ACHN (cell line): ENCODE measurements at regions not wholly inside any gene's neighbourhood (a gene's known extent, or its start where the extent isn't known, plus 50 kb on each side); places are given as distances from the start of the nearest gene placed in this dataset.
"Not testable (repeated sequence)": the region's sequence is repeated elsewhere in the genome, so short reads cannot be mapped to it uniquely, and the experiment has no call there.

Experiments used
- DNase-seq: peaks from one replicate; pipeline ENCODE4 v3.0.0-alpha.2; 2015
- in situ Hi-C: cut with HindIII; loops from 2 replicates; pipeline ENCODE4 v1.10.0; 2017; ENCODE audit warnings: low sequenced_read_pairs, low pct_ligation_motif_present, low pct_unique_long_range_greater_than_20kb

DNA sequence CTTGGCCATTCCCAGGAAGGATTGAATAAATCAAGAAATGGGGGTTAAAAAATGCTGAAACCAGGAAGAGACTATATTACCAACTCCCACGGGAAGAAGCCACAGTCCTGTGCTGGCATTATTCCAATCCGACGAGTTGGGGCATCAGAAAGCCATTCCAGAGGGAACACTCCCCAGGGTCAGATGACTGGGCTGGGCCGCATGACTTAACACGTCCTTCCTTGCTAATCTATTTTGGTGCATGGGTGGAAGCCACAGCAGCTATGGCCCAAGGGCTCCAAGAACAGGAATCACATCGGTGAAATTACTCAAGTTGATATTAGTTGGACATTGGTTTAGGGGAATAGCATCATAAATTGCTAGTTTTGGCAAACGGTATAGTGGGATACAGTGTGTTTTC lies 592.9 kb upstream of the NRP1 start:
- in situ Hi-C loops = no loop called here
- DNase-seq = no peak

DNA sequence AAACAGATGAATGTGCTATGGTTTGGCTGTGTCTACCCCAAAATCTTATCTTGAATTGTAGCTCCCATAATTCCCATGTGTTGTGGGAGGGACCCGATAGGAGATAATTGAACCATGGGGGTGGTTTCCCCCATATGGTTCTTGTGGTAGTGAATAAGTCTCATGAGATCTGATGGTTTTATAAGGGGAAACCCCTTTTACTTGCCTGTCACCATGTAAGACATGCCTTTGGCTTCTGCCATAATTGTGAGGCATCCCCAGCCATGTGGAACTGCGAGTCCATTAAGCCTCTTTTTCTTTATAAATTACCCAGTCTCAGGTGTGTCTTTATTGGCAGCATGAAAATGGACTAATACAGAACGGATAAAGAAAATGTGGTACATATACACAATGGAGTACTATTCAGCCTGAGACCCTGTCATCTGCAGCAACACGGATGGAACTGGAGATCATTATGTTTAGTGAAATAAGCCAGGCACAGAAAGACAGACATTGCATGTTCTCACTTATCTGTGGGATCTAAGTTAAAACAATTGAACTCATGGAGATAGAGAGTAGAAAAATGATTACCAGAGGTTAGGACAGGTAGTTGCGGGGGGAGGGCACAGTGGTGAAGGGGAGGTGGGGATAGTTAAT lies 587.6 kb upstream of the NRP1 start:
- in situ Hi-C loops = no loop called here
- no peak for DNase-seq

- DNase-seq = no peak
- in situ Hi-C loops = no loop called here
Measured at GRCh38 chr10:33920351-33920750, 585.9 kb upstream of the NRP1 start.

- no peak for DNase-seq
- in situ Hi-C loops = no loop called here
Measured at GRCh38 chr10:33919244-33919643, 584.8 kb upstream of the NRP1 start.

- in situ Hi-C loops = no loop called here
- DNase-seq = no peak
Measured at GRCh38 chr10:33917069-33917780, 582.8 kb upstream of the NRP1 start.

DNA sequence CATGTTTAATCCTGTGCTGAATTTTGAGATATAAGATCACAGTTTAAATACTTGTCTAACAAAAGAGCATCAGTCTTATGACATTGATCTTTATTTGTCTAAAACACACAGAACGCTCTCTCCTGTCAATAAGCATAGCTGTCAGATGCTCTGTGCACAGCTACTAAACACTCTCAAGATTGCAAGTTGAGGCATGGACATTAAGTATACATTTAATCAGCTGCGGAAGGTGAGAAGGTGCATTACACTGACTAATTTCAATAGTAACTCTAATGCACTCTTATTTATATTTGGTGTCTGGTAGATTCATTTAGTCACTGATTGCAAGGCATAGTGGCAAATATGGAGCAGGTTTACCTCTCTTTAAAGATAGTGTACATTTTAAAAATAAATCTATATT lies 580.3 kb upstream of the NRP1 start:
- no peak for DNase-seq

GRCh38 chr10:33913194-33913593 lies 578.7 kb upstream of the NRP1 start:
- no peak for DNase-seq
- in situ Hi-C loops = no loop called here

More for the DNA sequence above, 580.3 kb upstream of the NRP1 start:
- in situ Hi-C loops = no loop called here

- in situ Hi-C loops, DNase-seq: not testable (repeated sequence)
Measured at GRCh38 chr10:33909476-33909875, 575.0 kb upstream of the NRP1 start.

DNA sequence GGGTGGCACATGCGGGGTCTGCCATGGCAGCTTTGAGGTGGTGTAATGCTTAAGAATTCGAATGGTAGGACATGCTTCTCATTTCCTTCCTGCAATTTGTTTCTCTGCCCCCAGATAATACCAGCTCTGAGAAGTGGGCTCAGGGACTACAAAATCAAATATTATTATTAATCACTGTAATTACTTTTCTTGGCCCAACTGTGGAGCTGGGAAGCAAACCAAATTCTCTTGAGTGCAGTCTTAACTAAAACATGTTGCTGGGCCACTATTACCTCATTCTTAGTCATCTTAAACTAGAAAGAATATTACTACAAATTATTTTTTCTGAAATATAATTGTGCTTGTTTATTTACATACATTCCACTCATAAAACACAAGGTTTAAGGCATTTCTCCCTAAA lies 566.7 kb upstream of the NRP1 start:
- in situ Hi-C loops = no loop called here
- DNase-seq = no peak

- in situ Hi-C loops = no loop called here
- DNase-seq = no peak
Measured at GRCh38 chr10:33900596-33900995, 566.1 kb upstream of the NRP1 start.

DNA sequence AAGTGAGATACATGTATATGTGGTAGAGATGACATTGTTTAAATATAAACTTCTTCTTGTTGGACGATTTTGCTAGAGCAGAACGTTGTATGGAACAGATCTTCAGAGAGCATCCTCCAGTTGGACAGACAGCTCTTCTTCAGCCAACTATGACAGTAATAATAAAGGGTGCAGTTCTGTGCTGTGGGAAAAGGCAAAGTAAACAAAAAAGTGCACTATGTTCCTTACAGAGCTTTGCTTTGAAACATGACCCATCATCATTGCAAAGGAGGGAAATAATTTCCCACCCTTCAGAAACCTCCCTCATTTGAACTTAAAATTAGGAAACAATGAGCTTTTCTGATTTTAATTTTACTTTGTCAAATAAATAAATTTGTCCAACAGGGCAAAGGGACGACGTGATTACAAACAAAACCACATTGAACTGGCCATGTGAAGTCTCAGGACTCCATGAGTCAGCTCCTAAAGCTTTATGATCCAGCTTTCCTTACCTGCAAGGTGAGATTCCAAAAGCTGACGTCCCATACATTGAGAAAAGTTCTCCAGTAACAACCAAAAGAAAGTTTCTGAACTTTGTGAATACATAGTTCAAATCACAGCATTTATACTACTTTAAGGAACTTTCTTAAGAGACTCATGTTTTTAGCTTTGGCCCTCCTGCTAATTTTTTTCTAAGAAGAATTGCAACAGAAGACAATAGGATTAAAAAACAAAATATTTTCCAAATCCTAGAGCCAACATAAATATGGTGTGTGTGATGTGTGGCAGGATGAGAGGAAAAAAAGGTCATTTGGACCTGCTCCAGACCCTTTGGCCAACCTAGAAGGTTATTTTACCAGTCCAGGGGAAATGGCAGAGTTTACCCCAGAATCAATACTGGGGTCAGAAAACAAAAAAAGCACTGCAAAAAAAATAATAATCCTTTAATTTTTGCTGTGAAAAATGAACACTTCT lies 565.4 kb upstream of the NRP1 start:
- no peak for DNase-seq
- in situ Hi-C loops = no loop called here

- DNase-seq = no peak
- in situ Hi-C loops = no loop called here
Measured at GRCh38 chr10:33897291-33897752, 562.9 kb upstream of the NRP1 start.

GRCh38 chr10:33893506-33893905 lies 559.0 kb upstream of the NRP1 start:
- in situ Hi-C loops = no loop called here
- no peak for DNase-seq

GRCh38 chr10:33889371-33889770 lies 554.9 kb upstream of the NRP1 start:
- in situ Hi-C loops = no loop called here
- DNase-seq = no peak

DNA sequence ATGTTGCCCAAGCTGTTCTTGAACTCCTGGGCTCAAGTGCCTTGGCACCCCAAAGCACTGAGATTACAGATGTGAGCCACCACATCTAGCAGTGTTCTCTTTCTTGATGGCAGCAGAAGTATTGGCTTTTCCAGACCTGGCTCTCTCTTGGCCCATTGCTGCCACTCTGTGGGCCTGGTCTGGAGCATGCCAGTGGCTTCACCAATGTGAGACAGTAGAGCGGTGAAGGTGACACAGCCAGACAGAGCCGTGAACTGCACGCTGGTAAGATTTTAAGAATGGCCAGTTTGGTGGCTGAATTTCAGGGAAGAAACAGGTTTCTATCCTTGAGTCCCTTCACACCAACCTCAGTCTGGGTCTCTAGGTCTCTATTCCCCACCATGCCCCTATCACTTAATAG lies 552.7 kb upstream of the NRP1 start:
- in situ Hi-C loops = no loop called here
- no peak for DNase-seq

DNA sequence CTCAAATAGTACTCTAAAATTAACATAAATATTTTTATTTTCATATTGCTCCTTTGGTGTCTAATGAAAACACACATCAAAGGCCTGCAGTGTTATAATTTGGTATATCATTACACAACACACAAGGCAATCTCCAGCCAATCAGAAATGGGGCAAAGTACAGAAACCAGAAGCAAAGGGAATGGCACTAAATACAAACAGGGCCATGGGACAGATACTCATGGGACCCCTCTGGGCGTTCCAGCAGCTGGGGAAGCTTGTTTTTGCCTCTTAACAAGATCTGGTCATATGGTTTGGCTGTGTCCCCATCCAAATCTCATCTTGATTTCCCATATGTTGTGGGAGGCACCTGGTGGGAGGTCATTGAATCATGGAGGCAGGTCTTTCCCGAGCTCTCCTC lies 551.8 kb upstream of the NRP1 start:
- in situ Hi-C loops = no loop called here
- no peak for DNase-seq

DNA sequence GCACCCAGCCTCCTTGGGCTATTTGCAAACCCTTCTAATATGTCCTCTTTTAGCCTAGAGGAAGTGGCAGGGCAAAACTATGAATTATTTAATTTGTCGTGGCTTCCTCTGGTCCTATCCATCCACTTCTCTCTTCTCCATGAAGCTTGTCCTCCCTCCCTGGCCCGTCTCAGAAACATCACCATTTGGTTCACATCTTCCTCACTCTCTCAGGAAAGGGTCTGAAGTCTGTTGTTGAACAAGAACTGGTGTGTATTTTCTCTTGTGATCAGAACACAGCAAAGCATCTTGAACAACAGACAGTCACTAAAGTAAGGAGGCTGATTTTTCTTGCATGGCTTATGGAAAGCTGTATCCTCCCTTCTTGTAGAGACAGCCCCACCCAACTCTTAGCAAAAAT lies 550.1 kb upstream of the NRP1 start:
- no peak for DNase-seq
- in situ Hi-C loops = no loop called here

DNA sequence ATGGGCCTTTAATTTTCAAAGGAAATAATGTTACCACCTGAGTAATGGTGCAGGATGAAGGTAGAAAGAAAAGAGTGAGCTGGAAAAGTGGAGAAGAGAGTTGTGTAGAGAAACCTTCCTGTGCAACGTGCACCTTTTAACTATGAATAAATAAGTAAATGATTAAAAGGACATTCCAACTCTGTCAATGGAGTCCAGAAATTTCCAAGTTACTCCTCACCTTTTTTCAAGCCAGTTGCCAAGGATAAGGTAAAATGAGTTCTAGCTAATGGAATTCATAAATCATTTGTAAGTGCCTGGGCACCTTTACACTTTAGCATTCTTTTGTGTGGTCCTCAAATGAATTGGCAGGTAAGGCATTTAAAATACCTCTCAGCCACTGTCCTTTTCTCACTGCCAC lies 549.4 kb upstream of the NRP1 start:
- DNase-seq = no peak
- in situ Hi-C loops = no loop called here

- in situ Hi-C loops = no loop called here
Measured at GRCh38 chr10:33882996-33883395, 548.5 kb upstream of the NRP1 start.

More at GRCh38 chr10:33882996-33883395, 548.5 kb upstream of the NRP1 start:
- DNase-seq = no peak
